ENCODE measurements at regions not wholly inside any gene's neighbourhood (a gene's known extent, or its start where the extent isn't known, plus 50 kb on each side); places are given as distances from the start of the nearest gene placed in this dataset.

GRCh38 chr5:88325868-88326267, 57.2 kb upstream of the TMEM161B start:
- no peak for TF ChIP-seq CTCF (IDR thresholded peaks at IDR 0.05)
- TF ChIP-seq POLR2A (IDR thresholded peaks at IDR 0.05): no peak
